GM18858 (cell line): ENCODE measurements at regions not wholly inside any gene's neighbourhood (a gene's known extent, or its start where the extent isn't known, plus 50 kb on each side); places are given as distances from the start of the nearest gene placed in this dataset.

Experiments
- ATAC-seq: cut with Tn5 transposase; IDR thresholded peaks from one replicate; pipeline ENCODE4 v1.9.1; 2021; ENCODE audit not compliant: unreplicated experiment

DNA sequence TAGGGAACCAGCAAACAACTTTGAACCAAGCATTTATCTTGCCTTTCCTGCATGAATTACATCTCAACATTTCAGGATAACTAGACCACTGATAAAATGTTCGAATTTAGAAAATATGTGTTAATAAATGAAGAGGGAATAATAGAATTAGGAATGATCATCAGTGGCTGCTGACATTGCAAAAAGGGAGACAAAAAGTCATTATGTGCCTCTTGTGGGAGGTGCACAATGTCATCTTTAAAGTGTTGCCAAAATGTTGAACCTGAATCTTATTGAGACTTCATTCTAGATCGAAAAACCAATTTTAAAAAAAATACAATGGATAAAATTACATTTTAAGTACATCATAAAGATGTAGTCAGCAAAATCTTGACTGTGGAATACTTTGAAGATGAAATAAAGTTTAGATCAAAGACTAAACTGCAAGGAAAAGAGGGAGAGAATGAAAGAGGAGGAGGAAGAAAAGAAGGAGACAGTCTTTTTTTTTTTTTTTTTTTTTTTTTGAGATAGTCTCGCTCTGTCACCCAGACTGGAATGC is 299.3 kb downstream of the FBXW7 start:
- no peak for ATAC-seq

DNA sequence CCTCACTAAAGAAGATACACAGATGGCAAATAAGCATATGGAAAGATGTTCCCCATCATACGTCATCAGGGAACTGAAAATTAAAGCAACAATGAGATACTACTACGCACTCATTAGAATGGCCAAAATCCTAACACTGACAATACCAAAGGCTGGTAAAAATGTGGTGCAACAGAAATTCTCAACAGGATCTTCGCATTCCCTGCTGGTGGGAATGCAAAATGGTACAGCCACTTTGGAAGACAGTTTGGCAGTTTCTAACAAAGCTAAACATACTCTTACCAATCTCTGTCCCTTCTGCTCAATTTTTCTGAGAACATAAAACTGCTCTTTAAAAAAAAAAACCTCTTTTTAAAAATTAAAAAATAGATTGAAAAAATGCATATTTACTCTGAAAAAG is 300.2 kb downstream of the FBXW7 start:
- ATAC-seq, result no peak

DNA sequence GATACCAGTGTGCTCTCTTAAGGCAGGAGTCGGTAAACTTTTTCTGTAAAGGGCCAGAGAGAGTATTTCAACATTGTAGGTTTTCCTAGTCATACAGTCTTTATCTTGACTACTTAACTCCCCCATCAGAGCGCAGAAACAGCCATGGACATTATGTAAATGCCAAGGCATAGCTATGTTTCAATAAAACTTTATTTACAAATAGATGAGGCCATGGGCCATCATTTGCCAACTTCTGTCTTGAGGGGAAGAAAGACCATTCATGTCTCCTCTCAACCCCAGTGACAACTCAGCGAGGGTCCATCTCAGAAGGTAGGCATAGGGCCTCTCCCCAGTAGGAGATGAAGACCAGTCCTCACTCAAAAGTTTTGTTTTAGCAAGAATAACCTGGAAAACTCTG is 301.3 kb downstream of the FBXW7 start:
- no peak for ATAC-seq

DNA sequence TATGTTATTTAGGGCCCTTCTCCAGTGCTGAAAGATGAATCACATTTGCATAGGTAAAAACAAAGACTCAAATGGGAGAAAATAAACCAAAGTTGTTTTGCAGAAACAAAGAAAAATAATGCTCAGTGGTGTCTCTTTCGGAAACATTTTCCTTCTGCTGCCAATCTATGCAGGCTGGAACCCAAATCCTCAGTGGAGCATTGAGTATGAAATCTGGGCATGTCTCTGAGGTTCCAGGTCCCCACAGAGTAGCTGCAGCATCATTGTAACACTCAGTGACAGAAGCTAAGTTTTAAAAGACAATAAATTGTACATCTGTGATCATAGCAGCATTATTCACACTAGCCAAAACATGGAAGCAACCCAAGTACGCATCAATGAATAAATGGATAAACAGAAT is 303.6 kb downstream of the FBXW7 start:
- no peak for ATAC-seq

DNA sequence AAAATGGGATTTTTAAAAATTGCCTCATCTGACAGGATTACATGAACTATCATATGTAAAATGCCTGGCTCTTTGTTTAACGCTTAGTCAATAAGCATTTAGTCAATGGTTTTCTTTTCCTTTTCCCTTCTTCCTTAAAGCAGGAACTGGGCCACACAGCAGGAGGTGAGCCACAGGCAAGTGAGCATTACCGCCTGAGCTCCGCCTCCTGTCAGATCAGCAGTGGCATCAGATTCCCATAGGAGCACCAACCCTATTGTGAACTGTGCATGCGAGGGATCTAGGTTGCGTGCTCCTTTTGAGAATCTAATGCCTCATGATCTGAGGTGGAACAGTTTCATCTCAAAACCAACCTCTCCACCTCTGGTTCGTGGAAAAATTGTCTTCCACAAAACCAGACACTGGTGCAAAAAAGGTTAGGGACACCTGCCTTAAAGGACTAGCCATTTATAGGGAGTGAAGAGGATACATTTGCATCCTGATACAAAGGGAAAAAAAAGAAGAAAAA is 306.1 kb downstream of the FBXW7 start:
- ATAC-seq, result no peak

DNA sequence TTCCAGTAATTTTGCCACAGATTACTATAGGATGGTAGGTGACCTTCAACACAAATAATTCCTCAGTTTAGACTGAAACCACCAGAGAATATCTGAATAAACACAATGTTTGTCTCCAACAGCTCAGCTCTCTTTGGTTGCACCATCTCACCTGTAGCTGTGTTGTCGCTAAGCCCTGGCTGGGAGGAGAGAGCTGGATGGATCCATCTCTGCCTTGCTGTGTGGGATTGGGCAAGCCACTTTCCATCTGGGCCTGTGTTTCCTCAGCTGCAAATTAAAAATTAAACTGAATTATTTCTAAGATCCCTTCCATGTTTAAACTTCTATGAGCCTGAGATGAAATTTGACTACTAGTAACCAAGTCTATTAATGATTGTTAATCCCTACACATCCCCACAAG is 310.2 kb downstream of the FBXW7 start:
- no peak for ATAC-seq

DNA sequence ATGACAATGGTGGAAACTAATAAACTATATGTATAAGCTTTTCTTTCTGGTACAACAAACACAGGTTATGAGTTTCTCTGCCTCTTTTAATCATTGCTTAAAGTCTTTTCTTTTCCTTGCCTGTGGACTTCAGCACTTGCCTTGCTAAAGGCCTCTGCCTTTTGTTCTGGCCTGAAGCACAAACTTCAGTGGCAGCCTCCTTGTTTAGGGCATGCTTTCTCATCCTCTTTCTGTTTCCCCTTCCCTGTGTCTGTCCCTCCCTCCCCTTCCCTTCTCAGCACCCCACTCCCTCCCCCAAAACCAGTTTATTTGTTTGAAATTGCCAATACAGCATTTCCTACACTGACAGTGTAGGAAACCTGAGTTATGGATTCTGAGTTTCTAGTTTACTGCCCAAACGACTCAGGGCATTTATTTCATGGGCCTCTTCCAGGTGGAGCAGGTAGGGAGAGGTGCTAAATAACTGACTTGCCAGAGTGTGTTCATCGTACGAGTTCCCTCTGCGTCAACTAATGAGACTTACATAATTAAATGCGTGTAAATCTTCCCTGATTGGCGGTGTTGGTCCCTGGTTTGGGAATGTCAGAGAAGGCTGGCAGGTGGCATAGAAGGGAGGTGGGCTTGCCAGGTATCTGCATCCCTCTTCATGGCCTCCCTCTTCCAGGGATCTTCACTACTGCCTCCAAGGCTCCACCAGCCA is 311.0 kb downstream of the FBXW7 start:
- ATAC-seq, result no peak

DNA sequence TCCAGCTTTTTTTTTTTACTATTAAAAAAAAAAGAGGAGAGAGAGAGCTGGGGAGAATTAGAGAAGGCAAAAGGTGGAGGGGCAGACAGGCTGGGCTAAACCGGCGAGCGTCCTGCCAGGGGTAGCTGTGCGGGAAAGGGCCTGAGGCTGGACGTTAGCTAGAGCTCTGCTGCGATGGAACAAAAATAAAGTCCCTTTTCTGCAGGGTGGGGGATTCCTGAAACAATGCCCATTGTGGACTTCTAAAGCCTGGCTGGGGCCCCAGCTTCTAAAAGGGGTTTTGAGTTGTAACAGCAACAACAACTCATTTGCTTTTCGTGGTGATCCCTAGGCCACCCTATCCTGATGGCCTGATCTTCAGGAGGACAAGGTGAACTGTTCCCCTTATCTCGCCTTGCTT is 311.7 kb downstream of the FBXW7 start:
- no peak for ATAC-seq

DNA sequence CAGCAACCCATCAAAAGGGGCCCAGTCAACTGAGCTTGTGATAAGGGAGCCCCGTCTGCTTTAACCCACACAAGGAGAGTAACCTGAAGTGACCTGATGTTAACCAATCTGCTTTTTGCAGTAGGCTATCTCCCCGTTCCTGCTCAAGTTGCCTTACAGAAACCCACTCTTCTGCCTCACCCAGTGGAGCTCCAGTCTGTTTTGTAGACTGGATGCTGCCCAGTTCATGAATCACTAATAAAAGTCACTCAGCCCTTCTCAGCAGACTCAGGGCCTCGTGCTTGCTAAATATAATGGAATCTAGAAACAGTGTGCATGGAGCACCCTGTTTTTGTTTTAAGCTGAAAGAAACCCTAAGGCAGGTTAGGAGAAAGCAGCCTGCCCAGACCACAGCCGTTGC is 312.3 kb downstream of the FBXW7 start:
- no peak for ATAC-seq

DNA sequence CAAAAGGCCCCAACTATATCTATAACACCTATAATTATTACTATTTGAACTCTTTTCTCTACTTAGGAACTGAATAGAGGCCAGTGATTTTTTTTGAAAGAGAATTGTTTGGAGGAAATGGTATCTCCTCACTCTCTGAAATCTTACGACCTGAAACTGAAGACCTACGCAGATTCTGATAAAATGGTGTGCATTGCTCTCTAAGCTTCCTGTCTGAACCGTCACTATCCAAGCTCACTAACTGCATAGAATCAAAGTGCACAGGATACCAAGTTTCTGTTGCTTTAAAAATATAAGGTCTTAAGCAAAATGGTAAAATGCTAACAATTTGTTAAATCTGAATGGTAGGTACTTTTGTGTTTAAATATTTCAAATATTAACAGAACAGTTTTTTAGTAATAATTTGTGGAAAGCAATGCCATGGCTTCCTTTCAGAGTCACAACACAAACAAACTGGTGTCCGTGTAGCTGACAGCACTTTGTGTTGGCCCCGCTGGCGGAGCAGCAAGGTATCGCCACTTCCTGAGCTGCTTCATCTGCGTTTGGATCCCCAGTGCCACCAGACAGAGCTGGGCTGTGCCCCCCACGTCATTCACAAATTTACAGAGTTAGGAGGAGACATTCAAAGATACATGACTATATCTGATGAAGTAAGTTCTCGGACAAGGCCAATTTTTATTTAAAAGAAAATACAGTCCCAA is 313.9 kb downstream of the FBXW7 start:
- ATAC-seq, result no peak

DNA sequence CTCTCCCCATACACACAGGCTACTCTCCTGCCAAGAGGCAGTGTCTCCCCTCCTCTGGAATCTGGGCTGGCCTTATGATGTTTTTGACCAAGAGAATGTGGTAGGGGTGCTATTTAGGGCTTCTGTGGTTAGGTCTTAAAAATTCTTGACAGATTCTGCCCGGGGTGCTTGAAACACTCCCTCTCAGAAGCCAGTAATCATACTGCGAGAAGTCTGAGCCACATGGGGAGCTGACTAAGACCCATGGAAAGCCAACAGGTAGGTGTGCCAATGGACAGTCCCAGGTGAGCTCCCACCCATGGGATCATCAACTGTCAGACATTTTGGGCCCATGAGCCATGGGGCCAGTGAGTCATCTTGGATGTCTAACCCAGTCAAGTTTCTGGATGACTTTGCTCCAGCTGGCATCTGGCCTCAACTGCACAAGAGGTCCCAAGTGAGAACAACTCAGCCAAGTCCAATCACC is 315.7 kb downstream of the FBXW7 start:
- peak; percentile 47 for ATAC-seq

DNA sequence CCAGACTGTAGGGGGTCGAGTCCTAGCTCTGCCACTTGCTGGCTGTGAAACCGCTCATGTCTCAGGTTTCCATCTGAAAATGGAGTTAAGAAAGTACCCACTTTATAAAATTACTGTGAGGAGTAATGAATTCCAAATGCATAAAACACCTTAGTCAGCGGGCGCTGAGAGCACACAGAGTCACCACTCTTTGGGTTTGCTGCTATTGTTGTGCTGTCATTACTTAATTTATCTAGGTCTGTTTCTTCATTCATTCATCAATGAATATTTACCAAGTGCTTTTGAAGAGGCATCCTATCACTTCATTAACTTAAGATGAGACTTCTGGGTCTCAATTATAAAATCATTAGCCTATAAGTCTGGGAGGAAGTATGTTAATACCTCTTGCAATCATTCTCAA is 317.3 kb downstream of the FBXW7 start:
- no peak for ATAC-seq

DNA sequence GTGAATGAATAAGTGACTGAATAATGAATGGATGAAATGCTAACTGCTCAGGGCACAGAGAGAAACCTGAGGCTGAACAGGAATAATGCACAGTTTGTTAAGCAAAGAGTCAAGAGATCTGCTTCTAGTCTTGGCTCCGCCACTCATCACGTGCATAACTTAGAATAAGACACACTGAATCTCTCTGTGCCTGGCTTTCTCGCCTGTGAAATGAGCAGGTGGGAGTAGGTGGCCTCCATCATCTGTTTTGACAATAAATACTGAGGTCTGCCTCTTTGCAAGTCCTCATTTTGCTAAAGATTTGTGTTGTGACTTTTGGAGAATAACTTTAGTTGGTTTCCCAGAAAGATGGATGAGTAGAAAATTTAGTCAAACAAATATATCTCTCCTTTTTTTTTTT is 318.0 kb downstream of the FBXW7 start:
- ATAC-seq, result no peak

DNA sequence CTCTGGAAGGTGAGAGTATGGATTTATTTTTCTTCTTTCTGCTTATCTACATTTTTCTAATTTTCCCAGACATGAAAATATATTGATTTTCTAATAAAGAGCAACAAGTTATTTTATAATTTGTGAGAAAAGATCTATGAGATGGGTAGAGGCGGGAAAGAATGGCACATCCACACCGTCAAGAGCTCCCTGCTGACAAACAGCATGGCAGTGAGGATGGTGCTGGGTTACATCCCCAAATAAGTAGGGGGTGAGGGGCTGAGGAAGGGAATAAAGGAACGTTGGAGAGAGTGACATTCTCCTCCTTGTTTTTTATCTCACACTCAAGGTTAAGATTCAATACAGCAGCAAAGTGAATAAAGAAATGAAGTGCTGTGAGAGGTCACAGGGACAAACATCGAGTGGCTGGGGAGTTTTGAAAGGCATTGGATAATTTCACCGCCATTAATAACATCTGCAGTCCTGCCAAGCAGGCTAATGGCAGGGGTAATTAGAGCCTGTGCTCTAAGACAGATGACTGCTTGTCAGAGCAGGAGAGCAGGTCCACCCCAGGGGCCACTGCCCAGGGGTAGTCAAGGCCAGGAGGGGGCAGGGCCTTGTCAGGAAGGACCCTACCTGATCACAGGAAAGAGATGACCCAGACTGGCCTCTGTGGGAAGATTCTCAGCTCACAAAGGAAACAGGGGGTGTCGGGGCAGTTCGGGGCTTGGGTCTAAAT is 323.8 kb downstream of the FBXW7 start:
- ATAC-seq, result no peak

DNA sequence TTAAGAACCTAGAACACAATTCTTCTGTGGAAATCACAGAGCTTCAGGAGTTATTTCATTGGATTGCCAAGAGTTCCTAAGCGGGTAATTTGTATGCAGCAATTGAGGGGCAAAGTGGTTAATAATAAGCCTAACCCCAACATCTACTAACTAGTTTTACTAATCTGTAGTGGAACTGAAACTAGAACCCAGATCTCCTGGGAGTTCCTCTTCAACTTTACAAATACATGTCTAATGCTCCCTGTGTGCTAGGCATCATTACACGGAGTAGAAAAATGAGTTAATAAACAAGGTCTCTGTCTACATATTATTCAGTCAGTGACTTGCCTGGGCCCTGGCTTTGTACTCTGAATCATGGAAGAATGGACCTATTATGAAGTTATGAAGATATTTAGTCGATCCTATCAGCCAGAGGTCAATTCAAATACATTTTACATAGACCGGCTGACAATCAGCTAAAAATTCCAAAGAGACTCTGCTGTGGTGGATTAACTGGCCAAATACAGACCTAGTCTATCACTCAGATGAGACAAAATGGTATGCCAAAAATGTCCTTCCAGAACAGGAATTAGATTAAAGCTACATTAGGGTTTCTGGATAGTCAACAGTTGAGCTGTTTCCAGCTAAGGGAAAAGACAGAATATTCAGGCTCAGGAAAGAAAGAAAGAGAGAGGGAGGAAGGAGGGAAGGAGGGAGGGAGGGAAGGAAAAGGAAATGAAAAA is 326.0 kb downstream of the FBXW7 start:
- no peak for ATAC-seq

DNA sequence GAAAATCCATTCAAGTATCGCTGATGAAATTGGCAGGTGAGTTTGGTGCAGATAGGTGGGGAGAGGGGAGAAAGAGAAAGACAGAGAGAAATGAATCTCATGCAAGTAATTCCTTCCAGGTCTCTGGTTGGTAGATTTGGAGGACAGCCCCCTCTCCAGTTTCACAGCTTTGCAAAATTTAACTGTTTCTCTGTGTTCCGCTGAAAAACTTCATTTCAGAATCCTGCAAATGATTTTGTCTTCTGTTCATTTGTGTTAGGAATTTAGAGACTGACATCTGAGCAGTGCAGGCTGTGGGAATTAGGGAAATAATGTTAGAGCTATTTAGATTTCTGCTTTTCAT is 328.5 kb downstream of the FBXW7 start:
- ATAC-seq, result no peak

DNA sequence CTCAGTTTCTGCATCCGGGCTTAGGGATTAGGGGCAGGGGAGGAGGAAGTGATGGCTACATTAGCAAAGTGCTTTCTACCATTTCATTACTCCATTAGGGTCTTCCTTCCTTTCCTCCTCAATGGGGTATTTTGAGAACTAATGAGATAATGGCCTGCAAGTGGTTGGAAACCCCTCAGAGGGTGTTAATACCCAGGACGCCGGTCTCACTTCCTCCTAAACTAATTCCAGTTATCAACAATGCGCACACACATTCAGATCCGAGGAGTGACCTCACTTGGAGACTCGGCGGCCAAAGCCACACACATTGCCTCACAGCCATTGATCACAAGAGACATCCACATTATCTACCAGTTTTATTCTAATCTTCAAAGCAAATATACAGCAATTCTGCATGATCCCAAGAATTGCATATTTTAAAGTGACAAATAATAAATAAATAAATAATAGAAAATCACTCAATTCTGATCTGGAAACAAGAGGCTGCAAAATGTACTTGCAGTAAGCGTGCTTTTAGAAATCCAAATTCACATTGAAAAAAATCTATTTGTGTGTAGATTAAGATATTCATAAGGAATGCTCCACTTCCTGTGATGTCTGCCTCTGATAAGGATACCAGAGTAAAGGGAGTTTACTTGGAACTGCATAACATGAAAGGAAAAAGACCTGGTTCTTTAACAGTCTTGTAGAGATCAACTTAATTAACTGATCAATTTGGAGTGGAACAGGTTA is 329.1 kb downstream of the FBXW7 start:
- no peak for ATAC-seq

DNA sequence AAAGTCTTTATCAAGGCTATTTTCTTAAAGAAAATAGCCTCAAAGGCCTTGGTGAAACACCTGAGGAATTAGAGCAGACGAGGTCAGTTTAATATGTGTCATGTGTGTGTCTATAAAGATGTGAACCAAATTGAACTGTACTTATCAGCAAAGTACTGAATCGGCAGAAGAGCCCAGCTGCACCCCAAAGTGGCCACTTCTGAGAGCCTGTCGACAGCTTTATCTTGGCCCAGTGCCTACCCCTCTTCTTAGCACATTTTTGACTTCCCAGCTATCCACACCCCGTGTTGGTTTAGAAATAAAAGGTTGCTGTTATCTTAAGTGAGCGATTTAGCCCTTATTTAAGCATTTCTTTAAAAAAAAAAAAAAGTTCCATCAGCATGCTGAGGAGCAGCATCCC is 329.7 kb downstream of the FBXW7 start:
- no peak for ATAC-seq

DNA sequence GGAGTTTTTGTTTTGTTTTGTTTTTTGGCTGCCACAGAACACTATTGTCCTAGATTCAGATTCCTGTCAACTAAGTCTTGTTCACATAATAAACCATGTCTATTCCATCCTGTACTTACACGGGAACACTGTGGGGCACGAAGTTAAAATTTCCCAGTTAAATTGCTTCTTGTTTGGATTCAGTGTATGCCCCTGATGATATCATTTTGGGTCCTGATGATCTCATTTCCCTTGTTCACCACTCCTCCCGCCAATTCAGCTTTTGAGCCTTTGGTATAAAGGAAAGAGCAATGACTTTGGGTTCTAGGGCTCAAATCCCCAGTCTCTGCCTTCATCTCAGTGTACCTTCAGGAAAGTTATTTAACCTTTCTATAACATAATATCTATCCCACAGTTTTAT is 333.5 kb downstream of the FBXW7 start:
- no peak for ATAC-seq

DNA sequence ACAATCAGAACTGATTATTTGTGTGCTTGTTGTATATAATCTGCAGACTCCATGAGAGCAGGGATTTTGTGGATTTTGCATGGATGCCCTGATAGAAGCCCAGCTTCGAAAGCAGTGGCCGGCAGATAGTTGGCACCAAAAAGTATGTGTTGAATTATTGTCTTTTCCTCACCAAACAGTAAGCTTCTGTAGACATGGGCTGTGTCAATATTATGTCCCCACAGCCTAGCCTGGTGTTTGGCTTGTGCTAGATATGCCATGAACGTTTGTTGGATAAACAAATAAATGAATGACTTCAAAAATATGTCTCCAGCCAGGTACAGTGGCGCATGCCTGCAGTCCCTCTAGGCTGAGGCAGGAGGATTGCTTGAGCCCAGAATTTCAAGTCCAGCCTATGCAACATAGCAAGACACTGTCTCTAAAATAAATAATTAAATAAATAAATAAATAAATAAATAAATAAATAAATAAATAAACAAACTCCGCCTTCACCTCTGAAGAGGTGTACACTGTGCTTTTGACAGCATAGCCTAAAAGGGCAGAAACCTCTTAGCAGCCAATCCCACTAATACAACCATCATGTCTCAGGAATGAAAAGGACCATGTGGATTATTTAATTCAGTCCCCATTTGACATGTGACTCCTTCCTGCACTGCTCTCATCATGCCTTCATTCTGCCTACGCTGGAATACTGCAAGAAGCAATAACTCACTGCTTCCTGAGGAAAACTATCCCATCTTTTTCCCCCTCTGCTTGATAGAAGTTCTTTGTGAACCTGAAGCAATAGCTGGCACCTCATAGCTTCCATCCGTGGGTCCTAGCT is 335.2 kb downstream of the FBXW7 start:
- no peak for ATAC-seq
